ENCODE measurements at regions not wholly inside any gene's neighbourhood (a gene's known extent, or its start where the extent isn't known, plus 50 kb on each side); places are given as distances from the start of the nearest gene placed in this dataset.

DNA sequence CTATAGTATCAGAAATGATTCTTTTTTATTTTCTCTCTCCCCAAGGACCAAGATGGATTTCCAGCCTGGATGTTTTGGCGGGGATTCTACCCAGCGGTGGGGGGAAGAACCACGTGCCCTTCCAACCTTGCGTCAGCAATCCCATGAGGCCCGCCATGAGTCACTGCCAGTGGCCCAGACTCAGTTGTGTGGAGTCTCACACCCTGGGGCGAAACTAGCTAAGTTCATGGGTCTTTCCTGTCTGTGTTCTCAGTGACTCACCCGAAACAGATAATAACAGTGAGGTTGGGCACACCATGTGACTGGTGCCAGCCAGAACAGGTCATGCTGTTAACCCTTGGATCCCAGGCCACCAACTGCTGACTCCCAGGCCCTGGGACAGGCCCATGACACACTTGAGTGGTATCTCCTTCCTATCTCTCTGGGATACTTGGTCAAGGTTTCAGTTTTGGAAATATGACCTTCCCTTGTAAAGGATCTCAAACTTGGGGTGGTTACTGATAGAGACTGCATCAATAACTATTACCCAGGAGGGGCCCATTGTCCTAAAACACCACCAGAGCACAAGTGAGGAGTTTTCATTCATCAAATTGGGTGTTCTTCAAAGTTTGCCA, 98.0 kb upstream of the DUSP10 start:
- peak; percentile 55 for ATAC-seq

DNA sequence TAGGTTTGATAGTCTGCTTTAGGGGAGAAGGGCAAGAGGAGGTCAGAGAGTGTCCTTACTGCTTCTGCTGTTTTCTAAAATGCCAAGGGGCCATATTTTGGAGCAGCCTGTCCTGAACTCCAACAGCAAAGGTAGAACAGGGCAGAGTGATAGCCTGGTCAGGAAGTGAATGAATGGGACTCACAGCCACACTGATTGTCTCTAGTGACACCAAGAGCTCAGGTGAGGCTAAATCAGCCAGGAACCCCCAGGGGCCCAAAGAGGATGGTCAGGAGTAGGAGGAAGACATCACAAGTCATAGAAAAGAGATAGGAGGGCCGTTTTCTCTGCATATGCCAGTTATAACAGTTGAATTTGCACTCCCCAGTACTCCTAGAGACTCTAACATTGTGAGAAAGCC, 97.4 kb upstream of the DUSP10 start:
- ATAC-seq = no peak
- no peak for TF ChIP-seq BACH2 (CRISPR knock-in tag; IDR thresholded peaks at IDR 0.05; ENCODE audit: borderline replicate concordance)
- TF ChIP-seq ZNF70 (CRISPR knock-in tag; IDR thresholded peaks at IDR 0.05) = no peak
- TF ChIP-seq CSDC2 (CRISPR knock-in tag; IDR thresholded peaks at IDR 0.05) = no peak
- no peak for TF ChIP-seq ZNF8 (CRISPR knock-in tag; IDR thresholded peaks at IDR 0.05)
- TF ChIP-seq TCF4 (CRISPR knock-in tag; IDR thresholded peaks at IDR 0.05; ENCODE audit: borderline replicate concordance) = no peak
- TF ChIP-seq ESRRG (CRISPR knock-in tag; IDR thresholded peaks at IDR 0.05) = no peak
- TF ChIP-seq, protein P1, sequence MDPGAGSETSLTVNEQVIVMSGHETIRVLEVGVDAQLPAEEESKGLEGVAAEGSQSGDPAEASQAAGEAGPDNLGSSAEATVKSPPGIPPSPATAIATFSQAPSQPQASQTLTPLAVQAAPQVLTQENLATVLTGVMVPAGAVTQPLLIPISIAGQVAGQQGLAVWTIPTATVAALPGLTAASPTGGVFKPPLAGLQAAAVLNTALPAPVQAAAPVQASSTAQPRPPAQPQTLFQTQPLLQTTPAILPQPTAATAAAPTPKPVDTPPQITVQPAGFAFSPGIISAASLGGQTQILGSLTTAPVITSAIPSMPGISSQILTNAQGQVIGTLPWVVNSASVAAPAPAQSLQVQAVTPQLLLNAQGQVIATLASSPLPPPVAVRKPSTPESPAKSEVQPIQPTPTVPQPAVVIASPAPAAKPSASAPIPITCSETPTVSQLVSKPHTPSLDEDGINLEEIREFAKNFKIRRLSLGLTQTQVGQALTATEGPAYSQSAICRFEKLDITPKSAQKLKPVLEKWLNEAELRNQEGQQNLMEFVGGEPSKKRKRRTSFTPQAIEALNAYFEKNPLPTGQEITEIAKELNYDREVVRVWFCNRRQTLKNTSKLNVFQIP (CRISPR knock-in tag; IDR thresholded peaks at IDR 0.05; ENCODE audit: borderline replicate concordance, low read depth) = no peak
- TF ChIP-seq, protein P2, sequence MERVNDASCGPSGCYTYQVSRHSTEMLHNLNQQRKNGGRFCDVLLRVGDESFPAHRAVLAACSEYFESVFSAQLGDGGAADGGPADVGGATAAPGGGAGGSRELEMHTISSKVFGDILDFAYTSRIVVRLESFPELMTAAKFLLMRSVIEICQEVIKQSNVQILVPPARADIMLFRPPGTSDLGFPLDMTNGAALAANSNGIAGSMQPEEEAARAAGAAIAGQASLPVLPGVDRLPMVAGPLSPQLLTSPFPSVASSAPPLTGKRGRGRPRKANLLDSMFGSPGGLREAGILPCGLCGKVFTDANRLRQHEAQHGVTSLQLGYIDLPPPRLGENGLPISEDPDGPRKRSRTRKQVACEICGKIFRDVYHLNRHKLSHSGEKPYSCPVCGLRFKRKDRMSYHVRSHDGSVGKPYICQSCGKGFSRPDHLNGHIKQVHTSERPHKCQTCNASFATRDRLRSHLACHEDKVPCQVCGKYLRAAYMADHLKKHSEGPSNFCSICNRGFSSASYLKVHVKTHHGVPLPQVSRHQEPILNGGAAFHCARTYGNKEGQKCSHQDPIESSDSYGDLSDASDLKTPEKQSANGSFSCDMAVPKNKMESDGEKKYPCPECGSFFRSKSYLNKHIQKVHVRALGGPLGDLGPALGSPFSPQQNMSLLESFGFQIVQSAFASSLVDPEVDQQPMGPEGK (CRISPR knock-in tag; IDR thresholded peaks at IDR 0.05; ENCODE audit: borderline replicate concordance) = no peak
- TF ChIP-seq ZFP30 (CRISPR knock-in tag; IDR thresholded peaks at IDR 0.05) = no peak
- TF ChIP-seq ZFP3 (CRISPR knock-in tag; IDR thresholded peaks at IDR 0.05) = no peak
- TF ChIP-seq ZC3H10 (CRISPR knock-in tag; IDR thresholded peaks at IDR 0.05) = no peak
- TF ChIP-seq, protein P3, sequence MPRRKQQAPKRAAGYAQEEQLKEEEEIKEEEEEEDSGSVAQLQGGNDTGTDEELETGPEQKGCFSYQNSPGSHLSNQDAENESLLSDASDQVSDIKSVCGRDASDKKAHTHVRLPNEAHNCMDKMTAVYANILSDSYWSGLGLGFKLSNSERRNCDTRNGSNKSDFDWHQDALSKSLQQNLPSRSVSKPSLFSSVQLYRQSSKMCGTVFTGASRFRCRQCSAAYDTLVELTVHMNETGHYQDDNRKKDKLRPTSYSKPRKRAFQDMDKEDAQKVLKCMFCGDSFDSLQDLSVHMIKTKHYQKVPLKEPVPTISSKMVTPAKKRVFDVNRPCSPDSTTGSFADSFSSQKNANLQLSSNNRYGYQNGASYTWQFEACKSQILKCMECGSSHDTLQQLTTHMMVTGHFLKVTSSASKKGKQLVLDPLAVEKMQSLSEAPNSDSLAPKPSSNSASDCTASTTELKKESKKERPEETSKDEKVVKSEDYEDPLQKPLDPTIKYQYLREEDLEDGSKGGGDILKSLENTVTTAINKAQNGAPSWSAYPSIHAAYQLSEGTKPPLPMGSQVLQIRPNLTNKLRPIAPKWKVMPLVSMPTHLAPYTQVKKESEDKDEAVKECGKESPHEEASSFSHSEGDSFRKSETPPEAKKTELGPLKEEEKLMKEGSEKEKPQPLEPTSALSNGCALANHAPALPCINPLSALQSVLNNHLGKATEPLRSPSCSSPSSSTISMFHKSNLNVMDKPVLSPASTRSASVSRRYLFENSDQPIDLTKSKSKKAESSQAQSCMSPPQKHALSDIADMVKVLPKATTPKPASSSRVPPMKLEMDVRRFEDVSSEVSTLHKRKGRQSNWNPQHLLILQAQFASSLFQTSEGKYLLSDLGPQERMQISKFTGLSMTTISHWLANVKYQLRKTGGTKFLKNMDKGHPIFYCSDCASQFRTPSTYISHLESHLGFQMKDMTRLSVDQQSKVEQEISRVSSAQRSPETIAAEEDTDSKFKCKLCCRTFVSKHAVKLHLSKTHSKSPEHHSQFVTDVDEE (CRISPR knock-in tag; IDR thresholded peaks at IDR 0.05) = no peak
- no peak for TF ChIP-seq RARB (CRISPR knock-in tag; IDR thresholded peaks at IDR 0.05)
- TF ChIP-seq ZNF565 (CRISPR knock-in tag; conservative IDR thresholded peaks at IDR 0.05; ENCODE audit: low read depth) = no peak
- TF ChIP-seq ISL1 (CRISPR knock-in tag; IDR thresholded peaks at IDR 0.05) = no peak
- no peak for TF ChIP-seq ARNTL (CRISPR knock-in tag; IDR thresholded peaks at IDR 0.05; ENCODE audit: borderline replicate concordance, low read depth)
- TF ChIP-seq SNAI2 (CRISPR knock-in tag; IDR thresholded peaks at IDR 0.05) = no peak
- TF ChIP-seq, protein P4, sequence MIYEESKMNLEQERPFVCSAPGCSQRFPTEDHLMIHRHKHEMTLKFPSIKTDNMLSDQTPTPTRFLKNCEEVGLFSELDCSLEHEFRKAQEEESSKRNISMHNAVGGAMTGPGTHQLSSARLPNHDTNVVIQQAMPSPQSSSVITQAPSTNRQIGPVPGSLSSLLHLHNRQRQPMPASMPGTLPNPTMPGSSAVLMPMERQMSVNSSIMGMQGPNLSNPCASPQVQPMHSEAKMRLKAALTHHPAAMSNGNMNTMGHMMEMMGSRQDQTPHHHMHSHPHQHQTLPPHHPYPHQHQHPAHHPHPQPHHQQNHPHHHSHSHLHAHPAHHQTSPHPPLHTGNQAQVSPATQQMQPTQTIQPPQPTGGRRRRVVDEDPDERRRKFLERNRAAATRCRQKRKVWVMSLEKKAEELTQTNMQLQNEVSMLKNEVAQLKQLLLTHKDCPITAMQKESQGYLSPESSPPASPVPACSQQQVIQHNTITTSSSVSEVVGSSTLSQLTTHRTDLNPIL (CRISPR knock-in tag; IDR thresholded peaks at IDR 0.05; ENCODE audit: low read depth) = no peak

More for the DNA sequence above, 98.0 kb upstream of the DUSP10 start:
- no peak for TF ChIP-seq GLIS3 (CRISPR knock-in tag; IDR thresholded peaks at IDR 0.05)
- no peak for TF ChIP-seq ZFP30 (CRISPR knock-in tag; IDR thresholded peaks at IDR 0.05)
- TF ChIP-seq BACH2 (CRISPR knock-in tag; IDR thresholded peaks at IDR 0.05; ENCODE audit: borderline replicate concordance) = no peak
- TF ChIP-seq, protein P3 (CRISPR knock-in tag; IDR thresholded peaks at IDR 0.05) = no peak
- TF ChIP-seq ZNF8 (CRISPR knock-in tag; IDR thresholded peaks at IDR 0.05) = no peak
- TF ChIP-seq SNAI2 (CRISPR knock-in tag; IDR thresholded peaks at IDR 0.05) = no peak
- TF ChIP-seq ZNF70 (CRISPR knock-in tag; IDR thresholded peaks at IDR 0.05) = no peak
- TF ChIP-seq TCF4 (CRISPR knock-in tag; IDR thresholded peaks at IDR 0.05; ENCODE audit: borderline replicate concordance) = no peak
- TF ChIP-seq, protein P2 (CRISPR knock-in tag; IDR thresholded peaks at IDR 0.05; ENCODE audit: borderline replicate concordance) = no peak
- no peak for TF ChIP-seq PPARA (CRISPR knock-in tag; IDR thresholded peaks at IDR 0.05; ENCODE audit: borderline replicate concordance)
- TF ChIP-seq CSDC2 (CRISPR knock-in tag; IDR thresholded peaks at IDR 0.05) = no peak
- no peak for TF ChIP-seq RARB (CRISPR knock-in tag; IDR thresholded peaks at IDR 0.05)
- TF ChIP-seq, protein P5, sequence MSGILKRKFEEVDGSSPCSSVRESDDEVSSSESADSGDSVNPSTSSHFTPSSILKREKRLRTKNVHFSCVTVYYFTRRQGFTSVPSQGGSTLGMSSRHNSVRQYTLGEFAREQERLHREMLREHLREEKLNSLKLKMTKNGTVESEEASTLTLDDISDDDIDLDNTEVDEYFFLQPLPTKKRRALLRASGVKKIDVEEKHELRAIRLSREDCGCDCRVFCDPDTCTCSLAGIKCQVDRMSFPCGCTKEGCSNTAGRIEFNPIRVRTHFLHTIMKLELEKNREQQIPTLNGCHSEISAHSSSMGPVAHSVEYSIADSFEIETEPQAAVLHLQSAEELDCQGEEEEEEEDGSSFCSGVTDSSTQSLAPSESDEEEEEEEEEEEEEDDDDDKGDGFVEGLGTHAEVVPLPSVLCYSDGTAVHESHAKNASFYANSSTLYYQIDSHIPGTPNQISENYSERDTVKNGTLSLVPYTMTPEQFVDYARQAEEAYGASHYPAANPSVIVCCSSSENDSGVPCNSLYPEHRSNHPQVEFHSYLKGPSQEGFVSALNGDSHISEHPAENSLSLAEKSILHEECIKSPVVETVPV (CRISPR knock-in tag; IDR thresholded peaks at IDR 0.05) = no peak
- no peak for TF ChIP-seq TOX (CRISPR knock-in tag; IDR thresholded peaks at IDR 0.05; ENCODE audit: borderline replicate concordance)
- TF ChIP-seq ESRRG (CRISPR knock-in tag; IDR thresholded peaks at IDR 0.05) = no peak
- TF ChIP-seq ZNF565 (CRISPR knock-in tag; conservative IDR thresholded peaks at IDR 0.05; ENCODE audit: low read depth) = no peak
- no peak for TF ChIP-seq ZFP3 (CRISPR knock-in tag; IDR thresholded peaks at IDR 0.05)

Data from SK-N-SH treated with all-trans-retinoic acid at 6 μM for 48 hours (cell line).